ENCODE measurements at regions not wholly inside any gene's neighbourhood (a gene's known extent, or its start where the extent isn't known, plus 50 kb on each side); places are given as distances from the start of the nearest gene placed in this dataset.

GRCh38 chr11:28961726-28962125 is 853.5 kb downstream of the METTL15 start:
- TF ChIP-seq CTCF (IDR thresholded peaks at IDR 0.05; ENCODE audit: insufficient read depth, low read depth, low read length): no peak
- no peak for TF ChIP-seq EZH2 (IDR thresholded peaks at IDR 0.05; ENCODE audit: insufficient read depth, low read length)
